HEK293T (cell line): ENCODE measurements at regions not wholly inside any gene's neighbourhood (a gene's known extent, or its start where the extent isn't known, plus 50 kb on each side); places are given as distances from the start of the nearest gene placed in this dataset.
"Not testable (repeated sequence)": the region's sequence is repeated elsewhere in the genome, so short reads cannot be mapped to it uniquely, and the experiment has no call there.

ENCODE experiments used
- CTCF ChIA-PET: fragments of 350-600 bp; formaldehyde crosslinking; extraction: SDS; loops from one replicate; lab custom pipeline; 2021; ENCODE audit warnings: antibody characterized with exemption, inconsistent platforms; lab: Yijun Ruan, JAX
- POLR2A ChIA-PET: fragments of 350-600 bp; formaldehyde crosslinking; extraction: SDS; loops from one replicate; lab custom pipeline; 2020; ENCODE audit warnings: antibody characterized with exemption, inconsistent platforms; lab: Yijun Ruan, JAX
- DNase-seq: peaks from one replicate; pipeline ENCODE4 v3.0.0; 2012; ENCODE audit warnings: mixed read lengths; ENCODE audit errors: extremely low spot score
- ARNT ChIP-seq: fragments of 450-650 bp; IDR thresholded peaks from 2 replicates; pipeline ENCODE4 v1.6.1; 2017; ENCODE audit warnings: mild to moderate bottlenecking
- BHLHE40 ChIP-seq: fragments of 450-650 bp; IDR thresholded peaks from 2 replicates; pipeline ENCODE4 v1.6.1; 2016; ENCODE audit warnings: mild to moderate bottlenecking, moderate library complexity, borderline replicate concordance
- CTBP1 ChIP-seq: fragments of 450-650 bp; IDR thresholded peaks from 2 replicates; pipeline ENCODE4 v1.6.1; 2016; ENCODE audit warnings: borderline replicate concordance
- ELF4 ChIP-seq: fragments of 450-650 bp; IDR thresholded peaks from 2 replicates; pipeline ENCODE4 v1.6.1; 2017; ENCODE audit warnings: antibody characterized with exemption
- FOXA1 ChIP-seq: fragments of 450-650 bp; IDR thresholded peaks from 2 replicates; pipeline ENCODE4 v1.6.1; 2016; ENCODE audit warnings: mild to moderate bottlenecking
- FOXK2 ChIP-seq: fragments of 450-650 bp; IDR thresholded peaks from 2 replicates; pipeline ENCODE4 v1.6.1; 2016; ENCODE audit warnings: mild to moderate bottlenecking
- FOXM1 ChIP-seq: fragments of 450-650 bp; IDR thresholded peaks from 2 replicates; pipeline ENCODE4 v1.6.1; 2017; ENCODE audit warnings: mild to moderate bottlenecking, borderline replicate concordance
- HDGF ChIP-seq: fragments of 450-650 bp; IDR thresholded peaks from 2 replicates; pipeline ENCODE4 v1.6.1; 2017; ENCODE audit warnings: antibody characterized with exemption, borderline replicate concordance
- L3MBTL2 ChIP-seq: fragments of 450-650 bp; conservative IDR thresholded peaks from 2 replicates; pipeline ENCODE4 v1.6.1; 2016; ENCODE audit warnings: mild to moderate bottlenecking
- LEF1 ChIP-seq: fragments of 450-650 bp; IDR thresholded peaks from 2 replicates; pipeline ENCODE4 v1.6.1; 2017; ENCODE audit warnings: mild to moderate bottlenecking, borderline replicate concordance
- NFRKB ChIP-seq: fragments of 450-650 bp; IDR thresholded peaks from 2 replicates; pipeline ENCODE4 v1.6.1; 2016; ENCODE audit warnings: mild to moderate bottlenecking, moderate library complexity
- PKNOX1 ChIP-seq: fragments of 450-650 bp; IDR thresholded peaks from 2 replicates; pipeline ENCODE4 v1.6.1; 2016
- SP1 ChIP-seq: fragments of 450-650 bp; IDR thresholded peaks from 2 replicates; pipeline ENCODE4 v1.6.1; 2017
- SUZ12 ChIP-seq: fragments of 450-650 bp; IDR thresholded peaks from 2 replicates; pipeline ENCODE4 v1.6.1; 2016; ENCODE audit warnings: mild to moderate bottlenecking
- TARDBP ChIP-seq: fragments of 450-650 bp; IDR thresholded peaks from 2 replicates; pipeline ENCODE4 v1.6.1; 2016
- ZNF384 ChIP-seq: fragments of 450-650 bp; IDR thresholded peaks from 2 replicates; pipeline ENCODE4 v1.6.1; 2016

- CTCF ChIA-PET = no interaction called here
- no peak for DNase-seq
- POLR2A ChIA-PET = no interaction called here
- TF ChIP-seq FOXA1 (no peak), NFRKB (no peak)
These were observed 74.9 kb upstream of the LRRC4C start for GRCh38 chr11:41534391-41534790.

- DNase-seq = no peak
- POLR2A ChIA-PET = no interaction called here
- CTCF ChIA-PET = no interaction called here
These were observed 75.4 kb upstream of the LRRC4C start for GRCh38 chr11:41534861-41535260.

GRCh38 chr11:41536021-41536568, 76.6 kb upstream of the LRRC4C start:
- TF ChIP-seq FOXK2 = no peak
- TF ChIP-seq LEF1 = no peak
- ChIA-PET CTCF (no interaction called here), POLR2A (no interaction called here)
- no peak for DNase-seq

More at GRCh38 chr11:41534861-41535260, 75.4 kb upstream of the LRRC4C start:
- TF ChIP-seq FOXM1 = no peak

- DNase-seq, POLR2A ChIA-PET: not testable (repeated sequence)
- CTCF ChIA-PET = interaction anchor here (0.7 kb wide), 2 partner anchors 70 to 1722 kb away, joined by 3 to 6 read pairs; no protein-coding TSS in a partner anchor
These were observed 85.5 kb upstream of the LRRC4C start for GRCh38 chr11:41544902-41545301.

- TF ChIP-seq BHLHE40 = no peak
- TF ChIP-seq NFRKB = no peak
- no peak for TF ChIP-seq FOXM1
- no peak for TF ChIP-seq ELF4
- TF ChIP-seq L3MBTL2 = no peak
- TF ChIP-seq TARDBP = no peak
- no peak for DNase-seq
- ChIA-PET POLR2A (no interaction called here), CTCF (no interaction called here)
These were observed 119.1 kb upstream of the LRRC4C start for GRCh38 chr11:41578421-41579051.

- no peak for DNase-seq
- ChIA-PET POLR2A (no interaction called here), CTCF (no interaction called here)
- TF ChIP-seq CTBP1 = no peak
These were observed 120.1 kb upstream of the LRRC4C start for GRCh38 chr11:41579546-41579945.

GRCh38 chr11:41609511-41609910, 150.1 kb upstream of the LRRC4C start:
- ChIA-PET CTCF (no interaction called here), POLR2A (no interaction called here)
- TF ChIP-seq BHLHE40 = no peak
- no peak for TF ChIP-seq FOXA1
- TF ChIP-seq HDGF = no peak
- TF ChIP-seq SUZ12 = no peak
- TF ChIP-seq TARDBP = no peak
- no peak for DNase-seq

GRCh38 chr11:41612415-41612814, 153.0 kb upstream of the LRRC4C start:
- POLR2A ChIA-PET = no interaction called here

GRCh38 chr11:41613326-41613725, 153.9 kb upstream of the LRRC4C start:
- CTCF ChIA-PET = no interaction called here
- TF ChIP-seq FOXM1 (no peak), TARDBP (no peak), SP1 (no peak), ZNF384 (no peak), ELF4 (no peak), FOXA1 (no peak), LEF1 (no peak), ARNT (no peak), PKNOX1 (no peak)
- POLR2A ChIA-PET = no interaction called here
- no peak for DNase-seq

More at GRCh38 chr11:41612415-41612814, 153.0 kb upstream of the LRRC4C start:
- no peak for DNase-seq
- TF ChIP-seq PKNOX1 = no peak
- no peak for TF ChIP-seq TARDBP
- no peak for TF ChIP-seq L3MBTL2
- TF ChIP-seq FOXA1 = no peak
- no peak for TF ChIP-seq LEF1
- TF ChIP-seq CTBP1 = no peak
- no peak for TF ChIP-seq HDGF
- no peak for TF ChIP-seq ELF4
- TF ChIP-seq SP1 = no peak
- no peak for TF ChIP-seq BHLHE40
- TF ChIP-seq NFRKB = no peak
- TF ChIP-seq ARNT = no peak
- TF ChIP-seq FOXM1 = no peak
- no peak for TF ChIP-seq SUZ12
- TF ChIP-seq FOXK2 = no peak
- CTCF ChIA-PET = no interaction called here
